NT2/D1 (cell line): ENCODE measurements at regions not wholly inside any gene's neighbourhood (a gene's known extent, or its start where the extent isn't known, plus 50 kb on each side); places are given as distances from the start of the nearest gene placed in this dataset.

Experiments
- SUZ12 ChIP-seq: IDR thresholded peaks from 2 replicates; pipeline ENCODE4 v1.6.1; 2011; ENCODE audit not compliant: insufficient read length, insufficient read depth; ENCODE audit errors: extremely low read depth
- YY1 ChIP-seq: IDR thresholded peaks from 2 replicates; pipeline ENCODE4 v1.6.1; 2011; ENCODE audit not compliant: insufficient read length, insufficient read depth
- ZNF274 ChIP-seq: IDR thresholded peaks from 2 replicates; pipeline ENCODE4 v1.6.1; 2011; ENCODE audit warnings: mild to moderate bottlenecking, low read depth, low read length

DNA sequence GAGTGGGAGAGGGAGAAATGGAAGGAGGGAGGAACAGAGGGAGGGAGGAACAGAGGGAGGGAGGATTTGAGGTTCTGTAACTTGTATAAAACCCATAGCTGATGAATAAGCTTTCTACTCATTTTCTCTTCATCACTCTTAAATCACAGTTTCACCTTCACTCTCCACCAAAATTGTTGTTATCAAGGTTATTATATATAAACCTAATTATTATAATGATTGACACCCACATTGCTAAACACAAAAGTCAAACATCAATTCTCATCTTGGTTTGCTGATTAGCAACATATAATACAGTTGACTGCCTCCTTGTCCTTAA lies 229.0 kb upstream of the PAPPA start:
- no peak for TF ChIP-seq ZNF274
- TF ChIP-seq YY1 = no peak
- TF ChIP-seq SUZ12 = no peak
